ENCODE measurements at regions not wholly inside any gene's neighbourhood (a gene's known extent, or its start where the extent isn't known, plus 50 kb on each side); places are given as distances from the start of the nearest gene placed in this dataset.

GRCh38 chr3:43948013-43948412 is 257.3 kb downstream of the ABHD5 start:
- TF ChIP-seq, protein P1, sequence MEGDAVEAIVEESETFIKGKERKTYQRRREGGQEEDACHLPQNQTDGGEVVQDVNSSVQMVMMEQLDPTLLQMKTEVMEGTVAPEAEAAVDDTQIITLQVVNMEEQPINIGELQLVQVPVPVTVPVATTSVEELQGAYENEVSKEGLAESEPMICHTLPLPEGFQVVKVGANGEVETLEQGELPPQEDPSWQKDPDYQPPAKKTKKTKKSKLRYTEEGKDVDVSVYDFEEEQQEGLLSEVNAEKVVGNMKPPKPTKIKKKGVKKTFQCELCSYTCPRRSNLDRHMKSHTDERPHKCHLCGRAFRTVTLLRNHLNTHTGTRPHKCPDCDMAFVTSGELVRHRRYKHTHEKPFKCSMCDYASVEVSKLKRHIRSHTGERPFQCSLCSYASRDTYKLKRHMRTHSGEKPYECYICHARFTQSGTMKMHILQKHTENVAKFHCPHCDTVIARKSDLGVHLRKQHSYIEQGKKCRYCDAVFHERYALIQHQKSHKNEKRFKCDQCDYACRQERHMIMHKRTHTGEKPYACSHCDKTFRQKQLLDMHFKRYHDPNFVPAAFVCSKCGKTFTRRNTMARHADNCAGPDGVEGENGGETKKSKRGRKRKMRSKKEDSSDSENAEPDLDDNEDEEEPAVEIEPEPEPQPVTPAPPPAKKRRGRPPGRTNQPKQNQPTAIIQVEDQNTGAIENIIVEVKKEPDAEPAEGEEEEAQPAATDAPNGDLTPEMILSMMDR (IDR thresholded peaks at IDR 0.05): no peak
- no peak for DNase-seq (ENCODE audit: low spot score)
- Mint-ChIP-seq H3K27me3 (ENCODE audit: low read depth) (peaks cover 23% of the 10 kb centered on the region), H3K4me3 (ENCODE audit: unreplicated experiment) (no peak overlapping the region), H3K4me1 (ENCODE audit: low read depth) (no peaks in the 10 kb centered on the region), H3K9me3 (ENCODE audit: low read depth) (peaks cover 6% of the 10 kb centered on the region), H3K27ac (ENCODE audit: unreplicated experiment) (no peak overlapping the region), H3K36me3 (ENCODE audit: low read depth) (peaks cover 4% of the 10 kb centered on the region)

DNA sequence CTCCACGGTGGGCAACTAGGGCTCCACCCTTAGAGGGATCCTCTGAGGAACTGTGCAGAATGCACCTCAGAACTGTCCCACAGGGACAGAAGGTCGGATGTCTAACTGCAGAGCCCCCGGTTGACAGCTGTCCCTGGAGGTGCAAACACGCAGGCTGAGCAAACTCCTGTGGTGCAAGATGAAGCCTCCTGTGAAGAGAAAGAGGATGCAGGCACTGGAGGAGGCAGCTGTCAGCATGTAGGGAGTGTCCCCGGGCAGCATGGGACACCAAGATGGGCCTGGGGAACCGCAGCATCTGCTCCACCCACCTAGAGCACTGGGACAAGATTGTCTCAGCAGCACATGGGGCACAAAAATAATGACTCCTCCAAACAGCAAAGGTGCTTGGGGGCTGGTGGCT is 258.9 kb downstream of the ABHD5 start:
- Mint-ChIP-seq H3K4me3 (ENCODE audit: unreplicated experiment) (no peak overlapping the region), H3K36me3 (ENCODE audit: low read depth) (peaks cover 2% of the 10 kb centered on the region), H3K27me3 (ENCODE audit: low read depth) (peaks cover 18% of the 10 kb centered on the region), H3K9me3 (ENCODE audit: low read depth) (peaks cover 1% of the 10 kb centered on the region), H3K27ac (ENCODE audit: unreplicated experiment) (no peak overlapping the region), H3K4me1 (ENCODE audit: low read depth) (peaks cover 13% of the 10 kb centered on the region)
- DNase-seq (ENCODE audit: low spot score): no peak
- TF ChIP-seq, protein P1 (IDR thresholded peaks at IDR 0.05): no peak

GRCh38 chr3:43950775-43951174 is 260.0 kb downstream of the ABHD5 start:
- Mint-ChIP-seq H3K9me3 (ENCODE audit: low read depth) (no peaks in the 10 kb centered on the region), H3K36me3 (ENCODE audit: low read depth) (no peaks in the 10 kb centered on the region), H3K4me1 (ENCODE audit: low read depth) (peaks cover 13% of the 10 kb centered on the region), H3K27ac (ENCODE audit: unreplicated experiment) (no peak overlapping the region), H3K27me3 (ENCODE audit: low read depth) (peaks cover 14% of the 10 kb centered on the region), H3K4me3 (ENCODE audit: unreplicated experiment) (no peak overlapping the region)
- TF ChIP-seq, protein P1 (IDR thresholded peaks at IDR 0.05): no peak
- no peak for DNase-seq (ENCODE audit: low spot score)

DNA sequence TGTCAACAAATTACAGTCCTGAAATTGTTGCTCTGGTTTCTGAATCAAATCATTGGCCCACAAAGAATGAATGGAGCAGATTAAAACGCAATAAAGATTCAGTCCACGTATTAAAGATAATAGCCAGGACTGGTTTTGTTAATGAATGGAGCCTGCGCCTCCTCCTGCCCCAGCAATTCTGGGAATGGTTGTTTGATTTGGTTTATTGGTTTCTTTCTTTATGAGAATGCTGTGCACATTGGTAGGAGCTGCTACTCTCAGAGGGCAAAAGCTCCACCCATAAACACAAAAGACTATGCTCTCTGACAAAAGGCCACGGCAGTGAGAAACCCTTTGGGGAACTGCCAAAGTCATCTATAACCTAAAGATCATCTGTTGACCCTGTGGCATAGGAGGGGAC is 261.1 kb downstream of the ABHD5 start:
- Mint-ChIP-seq H3K27me3 (ENCODE audit: low read depth) (peaks cover 23% of the 10 kb centered on the region), H3K9me3 (ENCODE audit: low read depth) (no peaks in the 10 kb centered on the region), H3K27ac (ENCODE audit: unreplicated experiment) (no peak overlapping the region), H3K36me3 (ENCODE audit: low read depth) (peaks cover 2% of the 10 kb centered on the region), H3K4me3 (ENCODE audit: unreplicated experiment) (no peak overlapping the region), H3K4me1 (ENCODE audit: low read depth) (peaks cover 13% of the 10 kb centered on the region)
- TF ChIP-seq, protein P1 (IDR thresholded peaks at IDR 0.05): no peak
- no peak for DNase-seq (ENCODE audit: low spot score)

GRCh38 chr3:43953380-43953779 is 262.6 kb downstream of the ABHD5 start:
- DNase-seq (ENCODE audit: low spot score): no peak
- H3K27me3 Mint-ChIP-seq (ENCODE audit: low read depth): peaks cover 26% of the 10 kb centered on the region
- peaks cover 13% of the 10 kb centered on the region for H3K4me1 Mint-ChIP-seq (ENCODE audit: low read depth)
- no peak overlapping the region for H3K4me3 Mint-ChIP-seq (ENCODE audit: unreplicated experiment)
- TF ChIP-seq, protein P1 (IDR thresholded peaks at IDR 0.05): no peak
- H3K36me3 Mint-ChIP-seq (ENCODE audit: low read depth): peaks cover 2% of the 10 kb centered on the region
- H3K9me3 Mint-ChIP-seq (ENCODE audit: low read depth): no peaks in the 10 kb centered on the region
- H3K27ac Mint-ChIP-seq (ENCODE audit: unreplicated experiment): peak overlapping the region; percentile 74

Data from chondrocyte (in vitro differentiated cells).